Astrocyte (in vitro differentiated cells and primary cell): ENCODE measurements at regions not wholly inside any gene's neighbourhood (a gene's known extent, or its start where the extent isn't known, plus 50 kb on each side); places are given as distances from the start of the nearest gene placed in this dataset.

Experiments used
- CTCF ChIP-seq: IDR thresholded peaks from 2 replicates; pipeline ENCODE4 v1.5.1; 2011; ENCODE audit warnings: low read depth, mild to moderate bottlenecking, inconsistent platforms, low read length, moderate library complexity; ENCODE audit not compliant: insufficient read depth
- EZH2 ChIP-seq: IDR thresholded peaks from 2 replicates; pipeline ENCODE4 v1.6.1; 2012; ENCODE audit warnings: mild to moderate bottlenecking, low read length, inconsistent platforms; ENCODE audit not compliant: insufficient read depth

GRCh38 chr4:144295286-144295995 lies 154.9 kb upstream of the GYPA start:
- TF ChIP-seq CTCF, result no peak
- no peak for TF ChIP-seq EZH2
